HG03558 (cell line): ENCODE measurements at regions not wholly inside any gene's neighbourhood (a gene's known extent, or its start where the extent isn't known, plus 50 kb on each side); places are given as distances from the start of the nearest gene placed in this dataset.

ENCODE experiments used
- ATAC-seq: cut with Tn5 transposase; IDR thresholded peaks from one replicate; pipeline ENCODE4 v1.9.1; 2021; ENCODE audit warnings: moderate number of reproducible peaks; ENCODE audit not compliant: unreplicated experiment; ENCODE audit errors: extremely low read depth

DNA sequence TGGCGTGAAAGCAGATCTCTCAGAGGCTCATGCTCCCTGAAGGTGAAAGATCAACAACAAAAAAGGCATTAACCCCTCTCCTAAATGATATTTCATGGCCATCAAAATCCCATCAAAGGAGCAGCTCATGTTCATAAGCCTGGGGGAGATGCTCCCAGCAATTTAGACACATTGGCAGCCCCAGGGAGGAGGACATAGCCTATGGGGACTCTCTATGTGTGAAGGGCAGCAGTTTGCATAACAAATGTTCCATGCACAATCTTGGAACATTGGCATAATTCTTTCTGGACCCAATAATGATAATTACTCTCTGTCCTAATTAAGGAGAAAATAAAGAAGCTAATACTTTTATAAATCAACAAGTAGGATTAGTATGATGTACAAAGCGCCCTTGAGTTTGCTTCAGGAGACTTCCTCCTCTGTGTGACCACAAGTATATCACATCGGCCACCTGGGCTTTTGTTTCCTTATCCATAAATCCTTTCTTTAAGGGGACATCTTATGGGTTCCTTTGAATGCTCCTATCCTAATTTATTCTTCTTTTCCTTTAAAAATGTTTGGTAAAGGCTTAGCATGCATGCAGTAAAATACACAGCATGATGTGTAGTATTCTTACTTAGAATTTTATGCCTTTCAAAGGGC lies 161.9 kb upstream of the PLEKHG7 start:
- ATAC-seq, result no peak

DNA sequence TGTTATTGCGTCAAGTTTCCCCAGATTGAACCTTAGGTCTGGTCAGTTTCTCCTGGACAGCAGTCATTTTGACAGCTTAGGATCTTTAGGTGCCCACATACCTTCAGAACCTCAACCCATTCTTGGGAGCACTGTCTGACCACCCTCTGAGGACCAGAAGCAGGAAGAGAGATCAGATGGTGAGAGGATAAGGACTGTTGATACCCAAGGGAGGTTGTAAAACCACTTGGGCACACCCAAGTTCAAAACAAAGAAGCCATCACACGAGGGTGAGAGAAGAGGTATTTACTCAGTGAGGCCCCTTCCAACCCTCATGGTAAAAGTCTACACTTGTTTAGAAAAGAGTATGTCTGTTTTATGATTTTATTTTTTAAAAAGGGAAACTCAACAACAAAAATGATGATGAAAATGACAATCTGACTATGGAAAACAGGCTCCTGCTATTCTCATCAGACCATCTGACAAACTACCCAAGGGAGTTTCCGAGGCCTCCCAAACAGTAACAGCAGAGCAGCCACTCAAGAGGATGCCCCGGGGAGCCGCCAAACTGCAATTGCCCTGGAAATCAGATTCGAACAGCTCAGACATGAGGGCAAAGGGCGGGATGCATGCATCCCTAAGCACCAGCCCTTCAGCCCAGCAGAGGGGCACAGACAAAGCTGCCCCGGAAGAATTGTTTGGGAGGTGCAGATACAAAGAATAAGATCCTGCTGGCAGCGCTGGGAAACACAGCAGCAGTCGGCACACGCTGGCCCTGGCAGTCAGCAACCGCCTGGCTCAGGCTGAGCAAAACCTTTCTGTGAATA lies 162.6 kb upstream of the PLEKHG7 start:
- ATAC-seq, result no peak

GRCh38 chr12:92539110-92539749 lies 163.6 kb upstream of the PLEKHG7 start:
- ATAC-seq, result peak; percentile 30

DNA sequence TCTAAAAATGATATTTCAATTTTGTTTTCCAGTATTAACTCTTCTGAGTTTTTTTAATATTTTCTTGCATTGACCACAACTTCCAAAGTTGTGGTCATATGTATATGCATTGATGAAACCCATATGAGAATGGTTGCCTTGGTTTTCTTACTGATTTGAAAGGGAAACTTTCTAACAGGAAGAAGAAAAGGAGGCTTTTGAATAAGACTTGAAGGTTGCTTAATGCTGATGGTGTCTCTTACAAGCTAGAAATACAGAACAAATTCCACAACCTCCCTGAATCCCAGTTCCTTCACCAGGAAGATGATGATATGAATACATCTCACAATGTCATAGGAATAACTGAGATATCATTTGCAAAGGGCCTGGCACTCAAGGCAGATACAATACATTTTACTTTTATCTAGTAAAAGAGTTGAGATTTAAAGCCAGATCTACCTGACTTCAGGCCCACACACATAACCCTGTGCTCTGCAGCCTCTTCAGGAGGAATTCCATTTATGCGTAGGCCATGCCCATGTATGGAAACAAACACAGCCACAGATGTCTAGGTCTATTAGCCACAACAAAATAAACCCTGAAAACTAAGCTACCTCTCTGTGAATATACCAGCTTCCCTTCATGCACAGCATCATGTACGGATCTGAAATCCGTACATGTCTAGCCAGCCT lies 165.4 kb upstream of the PLEKHG7 start:
- ATAC-seq, result no peak

DNA sequence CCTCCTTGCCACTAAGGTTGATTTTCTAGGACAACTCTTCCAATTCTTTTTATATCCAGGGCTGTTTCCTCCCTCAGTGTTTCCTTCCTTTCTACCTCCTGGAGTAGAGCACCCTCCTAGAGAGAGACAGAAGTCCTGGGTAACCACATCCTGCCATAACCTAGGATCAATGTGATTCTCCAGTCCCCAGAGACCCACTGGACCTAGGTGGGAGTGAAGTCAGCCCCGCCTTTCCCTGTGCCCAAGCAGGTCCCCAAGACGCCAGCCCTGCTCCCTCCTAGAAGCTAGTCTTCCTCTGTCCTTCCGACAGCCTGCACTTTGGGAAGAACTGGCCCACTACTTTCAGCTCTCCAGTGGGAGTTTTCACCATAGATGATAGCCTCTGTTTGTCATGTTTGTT lies 166.8 kb upstream of the PLEKHG7 start:
- ATAC-seq, result no peak

DNA sequence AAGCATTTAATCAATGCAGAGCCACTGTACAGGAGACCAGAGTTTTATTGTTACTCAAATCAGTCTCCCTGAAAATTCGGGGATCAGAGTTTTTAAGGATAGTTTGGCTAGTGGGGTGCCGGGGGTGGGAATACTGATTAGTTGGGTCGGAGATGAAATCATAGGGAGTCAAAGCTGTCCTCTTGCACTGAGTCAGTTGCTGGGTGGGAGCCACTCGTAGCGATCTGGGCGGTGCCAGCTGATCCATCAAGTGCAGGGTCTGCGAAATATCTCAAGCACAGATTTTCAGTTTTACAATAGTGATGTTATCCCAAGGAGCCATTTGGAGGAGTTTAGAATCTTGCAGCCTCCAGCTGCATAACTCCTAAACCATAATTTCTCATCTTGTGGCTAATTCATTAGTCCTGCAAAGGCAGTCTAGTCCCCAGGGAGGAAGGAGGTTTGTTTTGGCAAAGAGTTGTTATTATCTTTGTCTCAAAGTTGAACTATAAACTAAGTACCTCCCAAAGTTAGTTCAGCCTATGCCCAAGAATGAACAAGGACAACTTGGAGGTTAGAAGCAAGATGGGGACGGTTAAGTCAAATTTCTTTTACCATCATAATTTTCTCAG lies 169.4 kb upstream of the PLEKHG7 start:
- no peak for ATAC-seq

DNA sequence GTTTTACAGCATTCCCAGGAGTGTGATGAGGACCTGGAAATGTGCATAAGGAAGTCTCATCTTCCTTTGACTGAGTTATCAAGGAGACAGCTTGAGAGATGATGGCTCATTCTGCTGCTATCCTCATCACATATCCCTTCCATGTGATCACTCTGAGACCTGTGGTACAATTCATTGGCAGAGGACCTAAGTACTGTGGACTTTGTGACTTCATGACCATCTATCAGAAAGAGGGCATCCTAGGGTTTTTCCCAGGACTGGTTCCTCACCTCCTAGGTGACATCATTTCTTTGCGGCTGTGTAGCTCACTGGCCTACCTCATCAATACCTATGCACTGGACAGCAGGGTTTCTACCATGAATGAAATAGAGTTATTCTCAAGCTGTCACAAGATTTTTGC lies 172.1 kb upstream of the PLEKHG7 start:
- no peak for ATAC-seq

DNA sequence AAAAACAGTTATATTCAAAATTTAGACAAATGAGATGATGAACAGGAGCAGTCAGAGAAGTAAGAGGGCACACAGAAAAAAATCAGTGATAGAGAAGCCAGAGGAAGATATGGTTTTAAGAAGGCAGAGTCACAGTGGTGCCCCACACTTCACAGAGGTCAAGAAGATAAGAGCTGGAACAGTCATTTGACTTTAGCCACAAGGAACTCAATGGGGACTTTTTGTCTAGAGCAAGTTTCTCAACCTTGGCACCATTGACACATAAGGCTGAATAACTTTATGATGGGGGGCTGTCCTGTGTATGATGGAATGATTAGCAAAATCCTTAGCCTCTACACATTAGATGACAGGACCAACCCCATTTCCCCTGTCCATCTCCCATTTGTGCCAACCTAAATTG lies 172.8 kb upstream of the PLEKHG7 start:
- no peak for ATAC-seq

GRCh38 chr12:92528586-92528985 lies 174.2 kb upstream of the PLEKHG7 start:
- ATAC-seq, result no peak

DNA sequence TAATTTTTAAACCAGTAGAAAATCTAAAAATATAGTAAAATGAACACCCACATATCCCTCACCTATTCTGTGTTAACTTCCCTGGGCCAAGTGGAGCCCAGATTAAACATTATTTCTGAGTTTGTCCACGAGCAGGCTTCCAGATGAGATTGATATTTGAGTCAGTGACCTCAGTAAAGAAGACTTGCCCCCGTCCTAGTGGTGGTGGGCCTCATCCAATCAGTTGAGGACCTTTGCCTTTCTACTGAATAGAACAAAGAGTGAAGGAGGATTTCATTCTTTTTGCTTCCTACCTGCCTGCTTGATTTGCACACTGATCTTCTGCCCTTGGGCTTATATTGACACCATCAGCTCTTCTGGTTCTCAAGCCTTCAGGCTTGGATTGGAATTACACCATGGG lies 174.7 kb upstream of the PLEKHG7 start:
- no peak for ATAC-seq

DNA sequence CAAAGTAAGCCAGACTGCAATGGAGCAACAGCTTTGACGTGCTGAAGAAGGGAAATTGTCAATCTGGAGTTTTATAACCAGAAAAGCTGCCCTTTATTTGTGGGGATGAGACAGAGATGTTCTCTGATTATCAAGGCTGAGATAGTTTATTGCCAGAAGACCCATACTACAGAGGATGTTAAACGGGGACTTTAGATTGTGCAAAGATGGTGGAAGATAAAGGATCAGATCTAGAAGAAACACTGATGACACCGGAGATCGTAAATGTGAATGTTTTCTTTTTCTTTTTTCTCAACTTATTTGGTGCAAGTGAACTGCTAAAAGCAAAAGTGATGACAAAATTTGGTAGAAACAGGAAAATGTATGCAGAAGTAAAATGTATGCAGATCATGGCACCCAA lies 178.3 kb upstream of the PLEKHG7 start:
- no peak for ATAC-seq

DNA sequence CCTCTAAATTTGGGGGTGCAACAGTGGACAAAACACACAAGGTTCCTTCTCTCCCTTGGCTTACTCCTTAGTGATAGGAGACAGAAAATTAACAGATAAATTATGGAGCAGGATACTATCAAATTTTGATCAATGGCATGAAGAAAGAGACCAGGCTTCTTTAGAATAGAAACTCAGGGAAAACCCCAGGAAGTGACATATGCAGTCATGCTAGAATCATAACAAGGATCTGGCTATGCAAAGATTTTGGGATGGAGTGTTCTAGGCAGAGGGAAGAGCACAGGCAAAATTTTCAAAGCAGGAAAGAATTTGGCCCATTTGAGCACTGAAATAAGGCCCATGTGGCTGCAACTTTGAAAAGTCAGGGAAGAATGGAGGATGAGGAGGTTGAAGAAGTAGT lies 182.3 kb upstream of the PLEKHG7 start:
- no peak for ATAC-seq

GRCh38 chr12:92519284-92519683 lies 183.5 kb upstream of the PLEKHG7 start:
- no peak for ATAC-seq

GRCh38 chr12:92518071-92518470 lies 184.7 kb upstream of the PLEKHG7 start:
- ATAC-seq, result no peak

DNA sequence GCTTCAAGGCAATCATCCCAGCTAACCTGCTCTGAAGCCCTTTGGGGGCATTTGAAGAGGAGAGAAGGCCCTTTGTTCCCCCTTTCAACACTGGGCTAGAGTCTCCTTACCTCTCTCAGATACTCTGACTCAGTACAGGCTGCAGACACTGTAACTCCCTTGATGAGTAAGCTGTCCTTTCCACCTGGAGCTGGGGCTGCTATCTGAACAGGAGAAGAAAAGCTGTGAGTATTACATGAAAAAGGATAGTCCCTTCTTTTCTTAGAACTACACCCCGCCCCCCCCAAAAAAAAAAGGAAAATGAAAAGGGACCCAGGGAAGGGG lies 186.6 kb upstream of the PLEKHG7 start:
- no peak for ATAC-seq

GRCh38 chr12:92513231-92513730 lies 189.5 kb upstream of the PLEKHG7 start:
- ATAC-seq, result no peak

- no peak for ATAC-seq
Observed at GRCh38 chr12:92511786-92512185, 191.0 kb upstream of the PLEKHG7 start.

DNA sequence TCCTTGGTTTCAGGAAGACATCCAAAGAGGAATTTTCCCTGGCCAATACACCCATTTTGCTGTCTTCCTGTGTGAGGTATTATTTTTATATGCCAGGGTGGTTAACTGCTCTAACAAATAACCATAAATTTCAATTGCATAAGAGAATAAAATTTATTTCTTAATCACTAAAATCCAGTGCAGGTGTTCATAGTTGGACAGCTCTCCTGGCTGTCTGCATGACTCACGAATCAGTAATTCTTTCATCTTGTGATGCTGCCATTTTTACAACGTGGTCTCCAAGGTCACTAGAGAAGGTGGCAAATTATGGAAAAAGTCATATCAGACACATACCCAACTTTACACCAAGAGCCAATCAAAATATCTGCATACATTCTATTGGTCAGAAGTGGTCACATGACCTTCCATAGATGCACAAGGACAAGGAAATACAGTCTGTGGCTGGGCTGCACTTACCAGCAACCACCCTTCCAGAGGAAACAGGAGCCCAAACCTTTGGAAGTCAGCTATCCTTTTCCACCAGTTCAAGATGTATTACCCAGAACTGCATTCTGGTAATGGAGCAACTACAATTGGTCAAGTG lies 193.5 kb upstream of the PLEKHG7 start:
- no peak for ATAC-seq

GRCh38 chr12:92506891-92507290 lies 195.9 kb upstream of the PLEKHG7 start:
- no peak for ATAC-seq

- ATAC-seq, result no peak
Observed at GRCh38 chr12:92506460-92506859, 196.3 kb upstream of the PLEKHG7 start.
